HepG2 (cell line): ENCODE measurements at regions not wholly inside any gene's neighbourhood (a gene's known extent, or its start where the extent isn't known, plus 50 kb on each side); places are given as distances from the start of the nearest gene placed in this dataset.

Experiments used
- ATAC-seq: fragments of 200-7000 bp; cut with Tn5 transposase; 3 replicates; pipeline ENCODE4 v1.9.1; 2020; ENCODE audit warnings: mild to moderate bottlenecking, moderate library complexity
- BruUV-seq: library from RNA; stranded (reverse); fragments of 400-500 nt; replicated peaks from 2 replicates; lab custom pipeline; 2021; lab: Mats Ljungman, UMichigan
- CTCF ChIA-PET: fragments of 300-600 bp; formaldehyde crosslinking; extraction: SDS; loops from one replicate; lab custom pipeline; 2021; ENCODE audit warnings: low total read pairs, inconsistent platforms, low intra/inter-chr PET ratio; lab: Yijun Ruan, JAX
- POLR2A ChIA-PET: fragments of 350-600 bp; sonication (Branson Sonifier 250); formaldehyde crosslinking; loops from one replicate; lab custom pipeline; 2020; ENCODE audit warnings: antibody characterized with exemption, inconsistent platforms; lab: Yijun Ruan, JAX
- DNase-seq: peaks from one replicate; pipeline ENCODE4 v3.0.0-alpha.2; 2015; ENCODE audit warnings: low spot score
- FAIRE-seq: peaks from 3 replicates; lab custom pipeline; 2011; peaks lifted over from hg19 to GRCh38; lab: Jason Lieb, UNC
- H2AFZ ChIP-seq: one replicate; pipeline ENCODE4 v1.6.1; 2011; ENCODE audit warnings: low read length, inconsistent platforms
- H3K27ac ChIP-seq: fragments of 300-600 bp; 3 replicates; pipeline ENCODE4 v1.8.0; 2011; ENCODE audit warnings: mixed run types, mild to moderate bottlenecking, mixed read lengths, low read length, inconsistent platforms; ENCODE audit not compliant: insufficient read depth; ENCODE audit errors: extremely low read length
- H3K27me3 ChIP-seq, 2 experiments: fragments of 200-600 bp in 1 of 2; 2 replicates in 1 of 2; 3 replicates in 1 of 2; pipeline versions ENCODE4 v1.6.0 to v1.8.0; 2011; ENCODE audit warnings: low read length in 2 of 2, mild to moderate bottlenecking in 2 of 2, moderate library complexity in 2 of 2, inconsistent platforms in 1 of 2; ENCODE audit not compliant: insufficient read depth in 2 of 2, control insufficient read depth in 1 of 2
- H3K36me3 ChIP-seq, 2 experiments: fragments of 200-600 bp in 1 of 2; replicated peaks in 1 of 2; 2 replicates in 1 of 2; 3 replicates in 1 of 2; pipeline versions ENCODE4 v1.5.1 to v1.8.0; 2011; ENCODE audit warnings: low read length in 2 of 2, inconsistent platforms in 1 of 2; ENCODE audit not compliant: insufficient read depth in 2 of 2, control insufficient read depth in 1 of 2
- H3K4me1 ChIP-seq: 2 replicates; pipeline ENCODE4 v1.5.1; 2012; ENCODE audit warnings: low read length, inconsistent platforms; ENCODE audit not compliant: insufficient read depth
- H3K4me2 ChIP-seq: 2 replicates; pipeline ENCODE4 v1.6.0; 2011; ENCODE audit warnings: low read depth, low read length, inconsistent platforms
- H3K4me3 ChIP-seq, 3 experiments: fragments of 200-600 bp in 1 of 3; sonication (generic), shearing (Covaris generic) in 1 of 3; replicated peaks in 1 of 3; 2 replicates each; pipeline ENCODE4 v1.5.1; 2011 to 2016; ENCODE audit warnings: low read length in 3 of 3, inconsistent platforms in 2 of 3, low read depth in 2 of 3, mild to moderate bottlenecking in 2 of 3, control low read depth in 1 of 3, mixed read lengths in 1 of 3; ENCODE audit not compliant: insufficient read depth in 1 of 3
- H3K79me2 ChIP-seq: one replicate; pipeline ENCODE4 v1.6.1; 2011; ENCODE audit warnings: low read length, inconsistent platforms; ENCODE audit not compliant: insufficient read depth
- H3K9ac ChIP-seq: 2 replicates; pipeline ENCODE4 v1.6.0; 2011; ENCODE audit warnings: mild to moderate bottlenecking, low read depth, low read length, inconsistent platforms; ENCODE audit not compliant: insufficient read depth
- H3K9me3 ChIP-seq: 2 replicates; pipeline ENCODE4 v1.5.1; 2012; ENCODE audit warnings: mild to moderate bottlenecking, low read length
- H4K20me1 ChIP-seq: 2 replicates; pipeline ENCODE4 v1.6.0; 2011; ENCODE audit warnings: inconsistent platforms, mild to moderate bottlenecking, low read length, moderate library complexity; ENCODE audit not compliant: insufficient read depth
- CENPX ChIP-seq: sonication (generic); formaldehyde crosslinking; IDR thresholded peaks from 2 replicates; pipeline ENCODE4 v1.9.0; 2021; ENCODE audit warnings: mild to moderate bottlenecking, missing genetic modification reagents, moderate library complexity
- CREM ChIP-seq, 2 experiments: sonication (generic) in 1 of 2; formaldehyde crosslinking in 1 of 2; IDR thresholded peaks; 2 replicates each; pipeline versions ENCODE4 v1.4.0 to v1.6.1; 2016 to 2020; ENCODE audit warnings: antibody characterized with exemption in 1 of 2, mild to moderate bottlenecking in 1 of 2, missing genetic modification reagents in 1 of 2
- ELF1 ChIP-seq: sonication (generic); formaldehyde crosslinking; IDR thresholded peaks from 2 replicates; pipeline ENCODE4 v1.4.0; 2020; ENCODE audit warnings: missing genetic modification reagents
- FOXA1 ChIP-seq, 2 experiments: fragments of 450-650 bp in 1 of 2; sonication (generic) in 1 of 2; formaldehyde crosslinking in 1 of 2; IDR thresholded peaks; 2 replicates each; pipeline versions ENCODE4 v1.4.0 to v1.6.1; 2016 to 2020; ENCODE audit warnings: missing genetic modification reagents in 1 of 2
- HNF4A ChIP-seq: sonication (generic); formaldehyde crosslinking; IDR thresholded peaks from 2 replicates; pipeline ENCODE4 v1.4.0; 2020; ENCODE audit warnings: missing genetic modification reagents
- RELA ChIP-seq: sonication (generic); formaldehyde crosslinking; IDR thresholded peaks from 2 replicates; pipeline ENCODE4 v1.4.0; 2020; ENCODE audit warnings: missing genetic modification reagents
- YEATS4 ChIP-seq: sonication (generic); formaldehyde crosslinking; IDR thresholded peaks from 2 replicates; pipeline ENCODE4 v1.4.0; 2020; ENCODE audit warnings: missing genetic modification reagents, borderline replicate concordance
- ZBTB1 ChIP-seq: sonication (generic); formaldehyde crosslinking; IDR thresholded peaks from 2 replicates; pipeline ENCODE4 v1.4.0; 2020; ENCODE audit warnings: missing genetic modification reagents, borderline replicate concordance
- ZBTB8A ChIP-seq: sonication (generic); formaldehyde crosslinking; IDR thresholded peaks from 2 replicates; pipeline ENCODE4 v1.4.0; 2020; ENCODE audit warnings: mild to moderate bottlenecking, low read depth, missing genetic modification reagents, borderline replicate concordance
- ZFP36 ChIP-seq: fragments of 150-350 bp; IDR thresholded peaks from 2 replicates; pipeline ENCODE4 v1.6.1; 2018; ENCODE audit warnings: borderline replicate concordance, low read length, low read depth; ENCODE audit not compliant: partially characterized antibody
- ZFYVE20 ChIP-seq: sonication (generic); formaldehyde crosslinking; IDR thresholded peaks from 2 replicates; pipeline ENCODE4 v1.8.0; 2023; ENCODE audit warnings: low read depth, mild to moderate bottlenecking, moderate library complexity, missing genetic modification reagents, borderline replicate concordance
- ZNF160 ChIP-seq: sonication (generic); formaldehyde crosslinking; IDR thresholded peaks from 2 replicates; pipeline ENCODE4 v1.8.0; 2022; ENCODE audit warnings: mild to moderate bottlenecking, inconsistent platforms, missing genetic modification reagents
- ZNF3 ChIP-seq: IDR thresholded peaks from 2 replicates; pipeline ENCODE4 v1.7.0; 2017; ENCODE audit warnings: inconsistent platforms
- ZNF367 ChIP-seq: sonication (generic); formaldehyde crosslinking; IDR thresholded peaks from 2 replicates; pipeline ENCODE4 v1.4.0; 2020; ENCODE audit warnings: missing genetic modification reagents, borderline replicate concordance
- ZNF598 ChIP-seq: sonication (generic); formaldehyde crosslinking; IDR thresholded peaks from 2 replicates; pipeline ENCODE4 v1.5.1; 2020; ENCODE audit warnings: mild to moderate bottlenecking, missing genetic modification reagents, borderline replicate concordance
- WGBS: methylation state at CpG from one replicate; pipeline ENCODE4 v1.1.6; 2017; ENCODE audit warnings: low lambda C conversion rate; 5-methylcytosine and 5-hydroxymethylcytosine counted together
- in situ Hi-C: cut with HindIII; loops from 2 replicates; pipeline ENCODE4 v1.10.0; 2017; ENCODE audit warnings: low pct_unique_long_range_greater_than_20kb; ENCODE audit not compliant: extremely low pct_ligation_motif_present
- intact Hi-C: fragments of 100-400 bp; cut with micrococcal nuclease; formaldehyde crosslinking; loops from one replicate; pipeline ENCODE4 v1.10.0; 2022; ENCODE audit not compliant: unreplicated experiment
- TF ChIP-seq, protein P1 (sequence below): sonication (generic); formaldehyde crosslinking; IDR thresholded peaks from 2 replicates; pipeline ENCODE4 v1.9.0; 2021; ENCODE audit warnings: missing genetic modification reagents, borderline replicate concordance
- TF ChIP-seq, protein P2 (sequence below): sonication (generic); formaldehyde crosslinking; IDR thresholded peaks from 2 replicates; pipeline ENCODE4 v1.4.0; 2020; ENCODE audit warnings: missing genetic modification reagents

- H3K4me2 ChIP-seq = no peak overlapping the region
- no peak overlapping the region for H3K9ac ChIP-seq
- no peaks in the 10 kb centered on the region for H3K4me1 ChIP-seq
- no peaks in the 10 kb centered on the region for H3K9me3 ChIP-seq
- in situ Hi-C loops (no loop called here), intact Hi-C loops (no loop called here)
- no peaks in the 10 kb centered on the region for H3K79me2 ChIP-seq
- ATAC-seq (no peak), FAIRE-seq (no peak), DNase-seq (no peak)
- POLR2A ChIA-PET = no interaction called here
- H2AFZ ChIP-seq = no peak overlapping the region
- CTCF ChIA-PET = no interaction called here
- H3K27ac ChIP-seq = no peak overlapping the region
- no peak overlapping the region for H3K4me3 ChIP-seq
- 0% methylated on average over 6 of the region's 6 CpGs for WGBS
- TF ChIP-seq ZNF598 (no peak), RELA (CRISPR knock-in tag) (no peak), YEATS4 (CRISPR knock-in tag) (no peak), ZFP36 (no peak), ZNF160 (CRISPR knock-in tag) (no peak), ELF1 (CRISPR knock-in tag) (no peak), ZBTB8A (CRISPR knock-in tag) (no peak), ZNF367 (CRISPR knock-in tag) (no peak), HNF4A (CRISPR knock-in tag) (no peak), ZBTB1 (CRISPR knock-in tag) (no peak), CENPX (CRISPR knock-in tag) (no peak), ZFYVE20 (CRISPR knock-in tag) (no peak), CREM (IDR thresholded peaks at IDR 0.05) (no peak), CREM (CRISPR knock-in tag; IDR thresholded peaks at IDR 0.05) (no peak), ZNF3 (CRISPR knock-in tag) (no peak), FOXA1 (IDR thresholded peaks at IDR 0.05) (no peak), FOXA1 (CRISPR knock-in tag; IDR thresholded peaks at IDR 0.05) (no peak)
- TF ChIP-seq, protein P1, sequence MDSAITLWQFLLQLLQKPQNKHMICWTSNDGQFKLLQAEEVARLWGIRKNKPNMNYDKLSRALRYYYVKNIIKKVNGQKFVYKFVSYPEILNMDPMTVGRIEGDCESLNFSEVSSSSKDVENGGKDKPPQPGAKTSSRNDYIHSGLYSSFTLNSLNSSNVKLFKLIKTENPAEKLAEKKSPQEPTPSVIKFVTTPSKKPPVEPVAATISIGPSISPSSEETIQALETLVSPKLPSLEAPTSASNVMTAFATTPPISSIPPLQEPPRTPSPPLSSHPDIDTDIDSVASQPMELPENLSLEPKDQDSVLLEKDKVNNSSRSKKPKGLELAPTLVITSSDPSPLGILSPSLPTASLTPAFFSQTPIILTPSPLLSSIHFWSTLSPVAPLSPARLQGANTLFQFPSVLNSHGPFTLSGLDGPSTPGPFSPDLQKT (CRISPR knock-in tag) = no peak
- TF ChIP-seq, protein P2, sequence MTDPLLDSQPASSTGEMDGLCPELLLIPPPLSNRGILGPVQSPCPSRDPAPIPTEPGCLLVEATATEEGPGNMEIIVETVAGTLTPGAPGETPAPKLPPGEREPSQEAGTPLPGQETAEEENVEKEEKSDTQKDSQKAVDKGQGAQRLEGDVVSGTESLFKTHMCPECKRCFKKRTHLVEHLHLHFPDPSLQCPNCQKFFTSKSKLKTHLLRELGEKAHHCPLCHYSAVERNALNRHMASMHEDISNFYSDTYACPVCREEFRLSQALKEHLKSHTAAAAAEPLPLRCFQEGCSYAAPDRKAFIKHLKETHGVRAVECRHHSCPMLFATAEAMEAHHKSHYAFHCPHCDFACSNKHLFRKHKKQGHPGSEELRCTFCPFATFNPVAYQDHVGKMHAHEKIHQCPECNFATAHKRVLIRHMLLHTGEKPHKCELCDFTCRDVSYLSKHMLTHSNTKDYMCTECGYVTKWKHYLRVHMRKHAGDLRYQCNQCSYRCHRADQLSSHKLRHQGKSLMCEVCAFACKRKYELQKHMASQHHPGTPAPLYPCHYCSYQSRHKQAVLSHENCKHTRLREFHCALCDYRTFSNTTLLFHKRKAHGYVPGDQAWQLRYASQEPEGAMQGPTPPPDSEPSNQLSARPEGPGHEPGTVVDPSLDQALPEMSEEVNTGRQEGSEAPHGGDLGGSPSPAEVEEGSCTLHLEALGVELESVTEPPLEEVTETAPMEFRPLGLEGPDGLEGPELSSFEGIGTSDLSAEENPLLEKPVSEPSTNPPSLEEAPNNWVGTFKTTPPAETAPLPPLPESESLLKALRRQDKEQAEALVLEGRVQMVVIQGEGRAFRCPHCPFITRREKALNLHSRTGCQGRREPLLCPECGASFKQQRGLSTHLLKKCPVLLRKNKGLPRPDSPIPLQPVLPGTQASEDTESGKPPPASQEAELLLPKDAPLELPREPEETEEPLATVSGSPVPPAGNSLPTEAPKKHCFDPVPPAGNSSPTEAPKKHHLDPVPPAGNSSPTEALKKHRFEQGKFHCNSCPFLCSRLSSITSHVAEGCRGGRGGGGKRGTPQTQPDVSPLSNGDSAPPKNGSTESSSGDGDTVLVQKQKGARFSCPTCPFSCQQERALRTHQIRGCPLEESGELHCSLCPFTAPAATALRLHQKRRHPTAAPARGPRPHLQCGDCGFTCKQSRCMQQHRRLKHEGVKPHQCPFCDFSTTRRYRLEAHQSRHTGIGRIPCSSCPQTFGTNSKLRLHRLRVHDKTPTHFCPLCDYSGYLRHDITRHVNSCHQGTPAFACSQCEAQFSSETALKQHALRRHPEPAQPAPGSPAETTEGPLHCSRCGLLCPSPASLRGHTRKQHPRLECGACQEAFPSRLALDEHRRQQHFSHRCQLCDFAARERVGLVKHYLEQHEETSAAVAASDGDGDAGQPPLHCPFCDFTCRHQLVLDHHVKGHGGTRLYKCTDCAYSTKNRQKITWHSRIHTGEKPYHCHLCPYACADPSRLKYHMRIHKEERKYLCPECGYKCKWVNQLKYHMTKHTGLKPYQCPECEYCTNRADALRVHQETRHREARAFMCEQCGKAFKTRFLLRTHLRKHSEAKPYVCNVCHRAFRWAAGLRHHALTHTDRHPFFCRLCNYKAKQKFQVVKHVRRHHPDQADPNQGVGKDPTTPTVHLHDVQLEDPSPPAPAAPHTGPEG (CRISPR knock-in tag) = no peak
- H3K36me3 ChIP-seq = no peaks in the 10 kb centered on the region
- H4K20me1 ChIP-seq = no peaks in the 10 kb centered on the region
- BruUV-seq = no TSS peak
- no peaks in the 10 kb centered on the region for H3K27me3 ChIP-seq
Observed at GRCh38 chr1:217944550-217944949, 313.4 kb downstream of the SPATA17 start.
